GM19468 (cell line): ENCODE measurements at regions not wholly inside any gene's neighbourhood (a gene's known extent, or its start where the extent isn't known, plus 50 kb on each side); places are given as distances from the start of the nearest gene placed in this dataset.
"Not testable (repeated sequence)": the region's sequence is repeated elsewhere in the genome, so short reads cannot be mapped to it uniquely, and the experiment has no call there.

Experiments used
- ATAC-seq: cut with Tn5 transposase; IDR thresholded peaks from one replicate; pipeline ENCODE4 v1.9.1; 2021; ENCODE audit warnings: mild to moderate bottlenecking, moderate library complexity, moderate number of reproducible peaks; ENCODE audit not compliant: unreplicated experiment; ENCODE audit errors: extremely low read depth

GRCh38 chr13:76266561-76266960 lies 619.6 kb downstream of the KCTD12 start:
- ATAC-seq = no peak

- ATAC-seq = no peak
Observed at GRCh38 chr13:76250211-76250610, 614.1 kb downstream of the LMO7 start.

DNA sequence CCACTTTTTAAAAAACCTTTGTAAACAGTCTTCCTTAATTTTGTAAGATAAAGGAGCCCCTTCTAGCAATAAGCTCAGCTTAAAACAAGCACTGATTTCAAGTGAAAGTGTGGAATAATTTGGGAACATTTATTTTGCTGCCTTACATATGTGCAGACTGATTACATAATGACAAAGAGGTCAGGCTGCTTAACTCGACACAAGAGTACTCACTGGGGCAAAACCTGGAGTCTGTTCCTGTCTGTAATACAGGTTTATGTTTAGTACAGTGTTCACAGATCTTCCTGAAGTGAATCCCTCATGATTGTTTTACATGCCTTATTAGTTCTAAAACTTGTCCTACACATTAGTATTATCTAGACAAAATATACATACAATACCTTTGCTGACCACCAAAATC lies 609.8 kb downstream of the LMO7 start:
- no peak for ATAC-seq

DNA sequence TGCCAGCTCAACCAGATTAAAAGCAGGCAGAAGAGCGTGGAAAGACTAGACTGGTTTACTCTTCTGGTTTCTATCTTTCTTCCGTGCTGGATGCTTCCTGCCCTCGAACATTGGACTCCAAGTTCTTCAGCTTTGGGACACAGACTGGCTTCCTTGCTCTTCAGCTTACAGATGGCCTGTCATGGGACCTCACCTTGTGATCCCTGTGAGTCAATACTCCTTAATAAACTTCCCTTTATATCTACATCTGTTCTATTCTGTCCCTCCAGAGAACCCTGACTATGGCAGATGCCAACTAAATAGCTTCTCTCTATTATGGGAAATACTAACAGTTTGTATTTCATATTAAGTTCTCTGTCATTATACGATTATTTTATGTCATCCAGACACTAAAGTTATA lies 609.1 kb downstream of the LMO7 start:
- no peak for ATAC-seq

GRCh38 chr13:76243120-76243519 lies 607.0 kb downstream of the LMO7 start:
- ATAC-seq = not testable (repeated sequence)

DNA sequence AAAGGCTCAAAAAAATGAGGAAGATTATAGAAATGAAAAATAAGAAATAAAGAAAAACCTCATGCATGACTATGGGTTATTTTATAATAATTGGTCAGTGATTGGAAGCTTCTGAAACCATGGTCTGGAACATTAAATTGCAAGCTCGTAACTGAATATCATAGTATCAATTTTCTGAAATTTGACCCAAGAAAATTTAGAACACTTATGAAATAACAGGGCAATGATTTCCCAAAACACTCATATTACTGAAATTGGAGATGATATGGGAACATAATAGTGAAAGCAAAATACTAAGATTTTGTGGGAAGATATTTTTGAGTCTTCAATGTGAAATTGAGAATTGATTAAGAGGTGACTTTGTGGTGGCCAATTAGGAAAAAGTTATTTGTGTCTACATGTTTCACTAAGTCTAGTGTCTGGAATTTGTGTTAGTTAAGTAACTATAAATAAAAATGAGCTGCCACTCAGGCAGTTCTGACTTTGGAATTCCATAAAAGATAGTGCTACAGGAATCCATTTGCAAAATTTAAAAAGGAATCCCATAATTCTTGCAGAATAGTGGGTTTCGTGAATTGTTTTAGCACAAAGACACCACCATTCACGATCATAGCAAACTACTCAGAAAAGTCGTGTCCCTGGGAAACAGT lies 603.0 kb downstream of the LMO7 start:
- no peak for ATAC-seq

GRCh38 chr13:76231522-76232167 lies 595.5 kb downstream of the LMO7 start:
- no peak for ATAC-seq

DNA sequence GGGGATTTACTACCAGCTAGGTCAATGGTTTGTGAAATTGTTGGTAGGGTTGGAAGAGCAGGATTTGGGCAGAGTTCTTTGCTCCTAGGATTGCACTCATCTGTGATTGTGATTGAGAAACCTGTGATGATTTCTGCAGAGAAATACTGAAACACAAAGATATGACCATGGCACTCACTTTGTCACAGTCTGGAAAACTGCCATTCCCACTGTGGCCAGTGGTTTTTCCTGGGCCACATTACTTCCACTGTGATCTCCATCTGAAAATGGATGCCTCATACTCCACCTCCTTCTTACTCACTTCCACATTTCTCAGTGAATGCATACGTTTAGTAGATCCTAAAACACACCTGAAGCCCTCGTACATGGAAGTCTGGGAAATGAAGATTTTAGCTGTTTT lies 593.2 kb downstream of the LMO7 start:
- ATAC-seq = no peak

DNA sequence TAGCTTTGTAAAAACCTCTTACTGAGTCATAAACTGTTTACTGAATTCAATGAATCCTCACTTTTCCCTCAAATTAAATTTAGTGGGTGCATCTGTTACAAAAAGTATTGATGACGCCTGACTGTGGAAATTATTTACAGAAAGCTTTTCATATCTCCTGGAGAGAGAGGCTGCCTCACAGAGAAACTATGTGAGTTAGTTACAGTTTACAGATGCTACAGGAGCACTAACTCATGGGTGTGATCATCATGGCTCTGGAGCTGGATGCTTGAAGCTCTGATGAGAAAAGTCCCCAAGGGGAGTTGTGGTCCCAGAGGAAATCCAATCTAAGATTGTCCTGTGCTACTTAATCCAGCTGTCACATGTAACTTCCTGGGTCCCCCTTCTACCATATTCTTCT lies 590.8 kb downstream of the LMO7 start:
- no peak for ATAC-seq

DNA sequence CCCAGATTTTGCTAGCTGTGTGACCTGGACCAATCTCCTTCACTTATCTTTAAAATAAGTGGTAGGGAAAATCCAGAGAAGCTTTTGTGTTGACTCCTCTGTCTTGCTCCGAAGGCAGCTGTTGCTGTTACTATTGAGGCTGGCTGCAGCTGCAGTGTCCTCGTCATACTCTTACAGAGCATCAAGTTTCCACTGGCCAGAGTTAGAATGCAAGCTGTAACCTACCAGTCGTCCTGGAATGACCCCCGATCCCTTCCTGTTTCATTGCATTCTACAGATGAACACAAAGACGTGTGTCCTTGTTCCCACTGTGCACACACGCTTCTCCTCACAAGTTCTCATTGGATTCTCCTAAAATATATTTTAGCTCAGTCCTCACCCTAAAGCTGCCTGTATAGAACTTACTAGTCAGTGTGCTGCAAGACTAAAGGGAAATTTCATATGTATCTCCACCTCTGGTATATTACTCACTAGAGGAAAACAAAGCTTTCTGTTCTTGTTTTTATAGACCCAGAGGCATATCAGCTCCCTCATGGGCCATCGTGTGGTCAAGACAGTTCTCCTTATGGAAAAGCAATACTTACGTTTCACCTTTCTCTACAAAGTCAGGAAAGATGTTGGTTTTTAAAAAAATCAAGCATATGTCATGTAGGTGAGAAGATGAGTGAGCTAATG lies 589.8 kb downstream of the LMO7 start:
- ATAC-seq = no peak

DNA sequence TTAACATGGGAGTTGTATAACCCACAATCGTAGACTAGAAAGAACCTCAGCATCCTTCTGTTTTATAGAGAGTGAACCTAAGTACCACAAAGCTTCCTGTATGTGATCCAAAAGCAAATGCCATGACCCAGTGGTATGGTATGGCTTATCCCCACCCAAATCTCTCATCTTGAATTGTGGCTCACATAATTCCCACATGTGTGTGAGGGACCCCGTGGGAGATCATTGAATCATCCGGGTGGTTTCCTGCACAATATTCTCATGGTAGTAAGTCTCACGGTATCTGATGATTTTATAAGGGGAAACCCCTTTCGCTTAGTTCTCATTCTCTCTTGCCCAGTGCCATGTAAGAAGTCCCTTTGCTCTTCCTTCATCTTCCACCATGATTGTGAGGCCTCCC lies 587.9 kb downstream of the LMO7 start:
- ATAC-seq = no peak

DNA sequence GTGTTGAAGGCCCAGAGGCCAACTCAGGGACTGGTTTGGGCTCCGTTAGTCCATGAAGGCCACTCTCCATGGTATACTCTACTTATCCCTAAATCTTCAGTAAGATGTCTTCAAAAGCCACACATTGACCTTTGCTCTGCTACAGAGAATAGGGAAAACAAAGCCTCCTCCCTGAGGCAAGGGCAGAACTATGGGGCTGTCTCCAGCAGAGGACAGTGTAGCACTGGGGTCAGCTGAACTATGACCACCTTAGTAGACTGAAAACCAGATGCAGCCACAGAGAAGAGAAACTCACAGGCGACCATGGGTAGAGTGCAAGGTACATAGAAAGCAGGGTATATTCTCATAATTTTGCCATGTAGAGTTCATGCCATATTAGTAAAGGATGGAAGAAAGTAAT lies 587.4 kb downstream of the LMO7 start:
- no peak for ATAC-seq

DNA sequence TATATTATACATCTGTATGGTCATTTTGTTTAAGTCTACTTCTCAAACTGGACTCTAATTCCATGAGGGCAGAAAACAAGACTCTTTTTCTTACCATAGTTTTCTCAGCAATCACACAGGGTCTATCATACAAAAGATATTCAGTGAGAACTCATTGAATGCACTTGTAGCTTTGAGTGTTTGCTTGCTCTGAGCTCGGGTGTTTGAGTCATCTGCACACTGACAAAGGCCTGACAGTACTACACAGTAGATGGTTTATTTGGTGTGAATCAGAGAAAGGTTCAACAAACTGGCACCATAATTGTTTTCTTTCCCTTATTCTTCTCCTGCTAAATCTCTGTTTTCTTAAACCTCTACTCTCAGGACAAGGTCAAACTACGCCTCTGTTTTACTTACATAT lies 586.4 kb downstream of the LMO7 start:
- no peak for ATAC-seq

DNA sequence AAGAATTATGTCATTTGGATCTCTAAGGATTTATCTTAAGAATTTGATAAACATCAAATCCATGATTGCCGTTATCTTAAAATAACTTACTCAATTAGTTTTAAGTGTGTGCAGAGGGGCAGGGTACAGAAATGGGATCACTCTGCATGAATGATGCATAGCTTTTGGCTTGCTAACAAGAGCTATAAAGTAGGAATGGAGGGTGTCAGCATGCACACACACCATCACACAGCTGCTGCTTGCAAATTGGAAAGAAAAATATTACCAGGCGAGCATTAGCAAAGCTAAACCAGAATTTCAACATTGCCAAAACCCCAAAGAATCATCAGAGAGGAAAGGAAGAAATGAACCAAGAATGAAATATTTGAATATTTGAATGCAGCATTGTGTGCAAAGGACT lies 580.6 kb downstream of the LMO7 start:
- ATAC-seq = no peak

DNA sequence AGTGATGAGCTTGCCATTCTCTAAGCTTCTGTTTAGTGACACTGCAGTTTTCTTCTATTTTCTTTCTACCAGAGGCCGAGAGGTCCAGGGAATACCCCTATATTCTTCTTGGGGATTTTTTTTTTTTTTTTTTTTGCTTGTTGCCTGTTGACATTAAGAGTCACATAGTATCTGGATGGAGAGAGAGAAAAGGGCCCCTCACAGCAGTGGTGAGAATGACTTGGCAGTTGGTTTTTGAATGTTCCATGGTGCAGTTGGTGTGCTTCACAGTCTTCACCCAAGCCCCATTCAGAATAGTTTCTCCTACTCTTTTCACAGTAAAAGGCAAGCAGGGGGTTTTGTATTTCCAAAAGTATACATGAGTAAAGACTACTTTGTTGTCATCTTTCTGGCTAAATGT lies 577.9 kb downstream of the LMO7 start:
- ATAC-seq = no peak

- ATAC-seq = no peak
Observed at GRCh38 chr13:76213423-76213904, 577.3 kb downstream of the LMO7 start.

- ATAC-seq = no peak
Observed at GRCh38 chr13:76210262-76210661, 574.1 kb downstream of the LMO7 start.

DNA sequence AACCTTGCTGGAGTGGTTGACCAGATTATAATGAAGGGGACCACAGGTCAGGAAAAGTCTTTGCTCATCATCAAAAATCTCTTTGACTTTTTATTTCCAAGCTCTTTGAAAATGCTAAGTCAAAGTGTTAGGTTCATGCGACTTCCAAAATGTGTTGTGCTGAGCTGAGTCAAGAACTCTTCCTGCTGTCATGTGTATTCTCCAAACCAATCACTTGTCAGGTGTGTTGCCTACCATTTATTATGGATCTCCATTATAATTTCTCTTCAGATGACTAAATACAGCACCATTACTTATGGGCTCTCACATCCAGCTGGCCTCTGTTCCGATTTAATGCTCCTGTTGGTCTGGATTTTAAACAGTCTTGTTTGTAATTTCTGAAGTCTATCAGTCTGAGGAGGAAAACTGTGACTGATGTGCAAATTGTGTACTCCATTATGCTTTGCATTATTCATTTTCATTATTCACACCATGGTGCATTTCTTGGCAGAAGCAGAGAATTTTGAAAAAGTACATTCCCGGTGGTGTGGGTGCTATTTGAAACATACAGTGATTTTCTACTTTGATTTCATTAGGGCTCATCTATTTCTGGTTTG lies 562.5 kb downstream of the LMO7 start:
- ATAC-seq = no peak

- ATAC-seq = no peak
Observed at GRCh38 chr13:76189882-76190519, 553.9 kb downstream of the LMO7 start.

DNA sequence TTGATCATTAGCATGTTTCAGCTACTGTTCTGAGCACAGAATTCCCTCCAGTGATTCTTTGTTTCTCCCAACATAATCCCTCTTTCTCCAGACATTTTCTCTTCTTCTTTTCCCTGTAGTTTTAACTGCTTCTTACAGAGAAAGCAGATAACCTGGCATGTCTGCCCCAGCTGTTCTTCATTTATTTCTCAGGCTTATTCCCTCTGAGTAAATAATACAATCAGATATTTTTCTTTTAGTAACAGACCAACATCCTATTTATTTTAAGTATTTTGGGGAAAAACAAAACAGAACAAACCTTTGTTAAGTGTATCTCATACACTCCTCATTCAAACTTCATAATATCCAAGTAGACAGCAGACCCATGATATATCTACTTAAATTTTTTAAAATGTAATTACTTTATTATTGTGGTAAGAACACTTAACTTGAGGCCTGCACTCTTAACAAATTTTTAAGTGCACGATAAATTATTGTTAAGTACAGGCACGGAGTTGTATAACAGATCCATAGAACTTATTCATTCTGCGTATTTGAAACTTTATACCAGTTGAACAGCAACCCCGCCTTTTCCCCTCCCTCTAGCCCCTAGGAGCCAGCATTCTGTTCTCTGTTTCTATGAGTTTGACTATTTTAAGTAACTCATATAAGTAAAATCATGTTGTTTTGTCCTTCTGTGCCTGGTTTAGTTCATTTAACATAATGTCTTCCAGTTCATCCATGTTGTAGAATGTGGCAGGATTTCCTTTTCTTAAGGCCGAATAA lies 540.0 kb downstream of the LMO7 start:
- ATAC-seq = no peak
